GM19328 (cell line): ENCODE measurements at regions not wholly inside any gene's neighbourhood (a gene's known extent, or its start where the extent isn't known, plus 50 kb on each side); places are given as distances from the start of the nearest gene placed in this dataset.
"Not testable (repeated sequence)": the region's sequence is repeated elsewhere in the genome, so short reads cannot be mapped to it uniquely, and the experiment has no call there.

ENCODE experiments used
- ATAC-seq: cut with Tn5 transposase; IDR thresholded peaks from one replicate; pipeline ENCODE4 v1.9.1; 2021; ENCODE audit warnings: mild to moderate bottlenecking, moderate library complexity; ENCODE audit not compliant: unreplicated experiment

GRCh38 chr6:9085054-9085708 lies 649.8 kb upstream of the SLC35B3 start:
- ATAC-seq = no peak

GRCh38 chr6:9083108-9083507 lies 647.8 kb upstream of the SLC35B3 start:
- ATAC-seq = no peak

GRCh38 chr6:9066726-9067125 lies 631.4 kb upstream of the SLC35B3 start:
- no peak for ATAC-seq

GRCh38 chr6:9064156-9064555 lies 628.8 kb upstream of the SLC35B3 start:
- ATAC-seq = no peak

- no peak for ATAC-seq
These were observed 627.3 kb upstream of the SLC35B3 start for GRCh38 chr6:9062596-9062995.

DNA sequence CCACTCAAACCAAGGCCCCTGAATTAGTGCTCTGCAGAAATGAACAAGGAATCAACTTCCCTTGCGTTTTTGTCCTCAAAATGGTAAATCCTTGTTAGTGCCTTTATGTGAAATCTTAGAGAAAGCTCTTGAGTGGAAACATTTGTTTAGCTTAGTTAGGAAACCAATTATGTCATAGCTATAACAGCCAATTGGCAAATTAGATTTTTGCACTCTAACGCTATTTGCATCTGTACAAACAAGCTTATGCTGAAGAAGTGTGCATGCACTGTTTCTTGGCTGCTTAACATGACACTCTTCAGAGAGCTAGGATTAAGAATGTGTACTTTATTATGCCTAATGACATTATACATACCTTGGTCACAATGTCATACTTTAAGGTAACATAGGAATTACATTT lies 622.6 kb upstream of the SLC35B3 start:
- no peak for ATAC-seq

DNA sequence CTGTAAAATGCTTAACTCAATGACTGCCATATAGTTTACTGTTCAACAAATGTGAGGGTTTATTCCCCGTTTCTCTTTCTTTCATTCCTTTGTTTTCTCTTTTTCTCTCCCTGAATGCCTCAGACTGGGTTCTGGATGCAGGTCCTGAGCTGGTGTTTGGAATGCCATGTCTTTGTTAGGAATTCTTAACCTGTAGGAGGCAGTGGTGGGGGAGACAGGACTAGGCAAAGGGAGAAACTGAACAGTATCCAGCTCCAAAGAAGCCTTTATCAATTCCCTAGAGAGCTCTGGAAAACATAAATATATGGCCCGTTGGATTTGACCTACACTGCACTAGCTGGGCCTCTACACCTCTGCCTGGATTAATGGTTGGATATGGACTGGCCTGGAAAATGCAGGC lies 621.2 kb upstream of the SLC35B3 start:
- ATAC-seq = no peak

- ATAC-seq = no peak
These were observed 609.1 kb upstream of the SLC35B3 start for GRCh38 chr6:9044426-9044825.

- no peak for ATAC-seq
These were observed 605.4 kb upstream of the SLC35B3 start for GRCh38 chr6:9040718-9041117.

- ATAC-seq = no peak
These were observed 603.9 kb upstream of the SLC35B3 start for GRCh38 chr6:9039258-9039657.

- no peak for ATAC-seq
These were observed 592.7 kb upstream of the SLC35B3 start for GRCh38 chr6:9028086-9028485.

DNA sequence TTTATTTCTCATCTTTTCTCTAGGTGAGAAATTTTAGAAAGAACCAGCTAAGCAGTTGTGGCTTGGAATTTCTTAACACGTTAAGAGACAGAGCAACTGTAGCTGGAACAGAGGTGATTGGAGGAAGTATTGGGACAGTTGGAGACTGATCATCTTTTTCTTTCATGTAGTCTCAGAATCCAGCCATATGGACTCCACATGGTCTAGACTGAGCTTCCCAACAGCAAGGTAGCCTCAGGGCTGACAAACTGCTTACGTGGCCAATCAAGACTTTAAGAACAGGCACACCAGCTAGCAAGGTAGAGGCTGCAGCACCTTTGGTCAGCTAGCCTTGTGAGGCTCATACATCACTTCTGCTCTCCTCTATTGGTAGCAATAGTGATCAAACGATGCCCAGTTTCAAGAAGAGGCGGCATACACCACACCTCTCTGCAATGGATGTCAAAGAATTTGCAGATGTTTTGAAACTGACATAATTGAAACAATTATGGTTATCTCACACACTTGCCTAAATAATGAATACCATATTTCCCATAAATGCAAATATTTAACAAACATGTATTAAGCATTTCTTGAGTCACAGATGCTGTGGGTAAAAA lies 590.5 kb upstream of the SLC35B3 start:
- no peak for ATAC-seq

DNA sequence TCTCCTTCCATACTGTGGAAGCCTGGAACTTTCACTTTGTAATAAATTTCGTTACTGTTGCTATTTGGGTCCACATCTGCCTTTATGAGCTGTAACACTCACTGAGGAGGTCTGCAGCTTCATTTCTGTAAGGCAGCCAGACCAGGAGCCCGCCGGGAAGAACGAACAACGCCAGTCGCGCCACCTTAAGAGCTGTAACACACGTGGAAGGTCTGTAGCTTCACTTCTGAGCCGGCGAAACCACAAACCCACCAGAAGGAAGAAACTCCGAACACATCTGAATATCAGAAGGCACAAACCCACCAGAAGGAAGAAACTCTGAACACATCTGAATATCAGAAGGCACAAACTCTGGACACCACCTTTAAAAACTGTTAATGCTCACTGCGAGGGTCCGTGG lies 589.9 kb upstream of the SLC35B3 start:
- no peak for ATAC-seq

GRCh38 chr6:9024246-9024645 lies 588.9 kb upstream of the SLC35B3 start:
- ATAC-seq = not testable (repeated sequence)

DNA sequence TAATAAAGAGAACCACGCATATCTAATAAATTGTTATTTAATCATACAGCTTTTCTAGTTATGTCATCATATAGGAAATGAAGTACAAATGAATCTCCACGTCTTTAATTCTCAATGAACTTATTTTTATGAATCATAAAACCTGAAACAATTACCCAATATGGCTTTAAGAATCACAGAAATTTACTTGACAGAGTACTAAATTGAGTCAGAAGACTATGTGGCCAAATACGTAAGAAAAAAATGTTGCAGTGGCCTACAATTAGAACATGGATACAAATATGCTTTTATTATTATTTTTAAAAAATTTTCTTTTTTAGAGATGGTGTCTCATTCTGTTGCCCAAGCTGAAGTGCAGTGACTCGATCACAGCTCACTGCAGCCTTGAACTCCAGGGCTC lies 584.7 kb upstream of the SLC35B3 start:
- no peak for ATAC-seq

- ATAC-seq = no peak
These were observed 574.6 kb upstream of the SLC35B3 start for GRCh38 chr6:9009931-9010330.

DNA sequence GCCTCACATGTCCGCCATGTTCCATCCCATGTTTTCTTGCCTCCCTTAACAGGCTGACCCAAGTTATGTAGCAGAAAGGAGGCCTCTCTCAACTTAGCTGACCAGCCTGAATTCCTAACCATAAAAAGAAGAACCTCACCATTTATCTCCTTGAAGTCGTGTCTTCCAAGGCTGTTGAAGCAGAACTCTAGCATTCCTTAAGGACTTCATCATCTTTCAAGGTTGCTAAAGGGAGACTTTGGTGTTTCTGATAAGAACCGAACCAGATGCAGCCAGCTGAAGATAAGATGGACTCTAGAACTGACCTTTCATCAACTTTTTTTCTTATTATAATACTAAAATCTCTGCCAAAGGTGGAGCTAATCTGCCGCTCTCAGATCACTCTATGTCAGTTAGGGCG lies 571.7 kb upstream of the SLC35B3 start:
- no peak for ATAC-seq

DNA sequence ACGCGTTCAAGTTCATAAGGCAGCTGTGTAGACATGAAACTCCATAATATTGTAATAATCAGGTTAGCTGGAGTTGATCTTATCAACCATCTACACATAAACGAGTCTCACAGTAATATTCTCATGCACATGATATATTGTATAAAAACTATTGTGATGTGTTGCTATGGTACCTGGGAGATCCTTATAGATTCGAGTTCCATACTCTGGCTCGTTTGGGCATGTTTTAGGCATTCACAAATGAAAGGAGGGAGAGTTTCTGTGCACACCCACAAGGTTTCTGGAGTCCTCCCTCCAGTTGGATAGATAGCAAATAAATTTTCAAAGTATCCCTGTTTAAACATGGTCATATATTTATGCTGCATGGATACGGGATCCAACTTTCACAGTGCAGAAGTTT lies 567.5 kb upstream of the SLC35B3 start:
- no peak for ATAC-seq

DNA sequence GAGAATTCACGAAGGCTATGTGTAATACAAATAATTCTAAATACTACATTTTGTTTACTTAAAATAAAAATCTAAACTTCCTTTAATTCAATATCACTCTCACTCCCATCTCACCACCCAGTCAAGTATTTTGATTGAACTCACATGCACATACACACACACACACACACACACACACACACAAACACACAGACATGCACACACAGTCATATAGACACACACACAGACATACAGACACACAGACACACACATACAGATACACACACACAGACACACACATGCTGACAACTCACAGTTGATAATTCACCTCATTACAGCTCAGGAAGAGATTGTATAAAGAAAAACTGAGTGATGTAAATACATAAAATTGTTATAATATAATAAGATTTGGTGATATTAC lies 559.8 kb upstream of the SLC35B3 start:
- no peak for ATAC-seq

DNA sequence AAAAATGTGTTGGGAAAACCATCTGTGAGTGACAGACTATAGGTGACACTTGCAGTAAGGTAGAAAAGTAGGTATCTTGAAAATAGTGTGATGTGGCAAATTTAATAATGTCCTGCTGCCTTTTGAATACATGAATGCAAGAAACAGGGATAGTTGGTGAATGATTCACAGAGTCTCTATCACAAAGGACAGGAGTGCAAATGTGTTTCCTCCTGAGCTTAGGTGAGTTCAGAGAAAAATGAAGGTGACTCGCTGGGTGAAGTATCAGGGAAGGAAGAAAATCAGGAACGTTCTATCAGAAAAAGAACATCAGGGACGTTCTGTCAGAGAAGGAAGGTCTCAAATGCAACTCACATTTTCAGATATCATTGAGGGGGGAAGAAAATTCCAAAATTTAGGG lies 557.8 kb upstream of the SLC35B3 start:
- ATAC-seq = no peak

GRCh38 chr6:8991844-8992243 lies 556.5 kb upstream of the SLC35B3 start:
- ATAC-seq = no peak

- ATAC-seq = no peak
These were observed 554.7 kb upstream of the SLC35B3 start for GRCh38 chr6:8990075-8990474.

- peak; percentile 88 for ATAC-seq
These were observed 547.9 kb upstream of the SLC35B3 start for GRCh38 chr6:8983202-8983688.
